ENCODE measurements at regions not wholly inside any gene's neighbourhood (a gene's known extent, or its start where the extent isn't known, plus 50 kb on each side); places are given as distances from the start of the nearest gene placed in this dataset.

DNA sequence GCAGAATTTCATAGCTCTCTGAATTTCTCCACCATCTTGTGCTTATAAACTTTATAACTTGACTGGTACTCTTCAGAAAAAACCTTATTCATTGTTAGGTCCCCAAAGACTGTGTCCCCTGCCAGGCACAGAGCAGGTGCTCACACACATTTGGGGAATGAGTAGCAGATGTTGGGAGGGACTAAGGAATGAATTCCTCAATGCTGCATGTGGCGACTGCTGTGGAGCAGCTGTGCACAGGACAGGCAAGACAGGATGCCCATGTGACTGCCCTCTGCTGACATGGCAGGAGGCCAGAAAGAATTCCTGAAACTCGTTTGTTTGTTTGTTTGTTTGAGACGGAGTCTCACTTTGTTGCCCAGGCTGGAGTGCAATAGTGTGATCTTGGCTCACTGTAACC, 122.3 kb upstream of the ITGA6 start:
- Histone ChIP-seq H3K4me1 (no peaks in the 10 kb centered on the region), H3K27ac (no peak overlapping the region), H3K36me3 (ENCODE audit: insufficient read depth in 1 of 2, low read depth in 1 of 2) (no peaks in the 10 kb centered on the region), H3K9me3 (no peaks in the 10 kb centered on the region), H3K4me3 (no peak overlapping the region), H3K27me3 (ENCODE audit: insufficient read depth in 3 of 3, low read length in 2 of 3) (no peaks in the 10 kb centered on the region)
- ATAC-seq = no peak
- intact Hi-C loops (cut with DNase I) = no loop called here
- WGBS, 3 donors = 20 to 33% (median 23%) methylated on average over 3 of the region's 3 CpGs
- TF ChIP-seq, protein P1, sequence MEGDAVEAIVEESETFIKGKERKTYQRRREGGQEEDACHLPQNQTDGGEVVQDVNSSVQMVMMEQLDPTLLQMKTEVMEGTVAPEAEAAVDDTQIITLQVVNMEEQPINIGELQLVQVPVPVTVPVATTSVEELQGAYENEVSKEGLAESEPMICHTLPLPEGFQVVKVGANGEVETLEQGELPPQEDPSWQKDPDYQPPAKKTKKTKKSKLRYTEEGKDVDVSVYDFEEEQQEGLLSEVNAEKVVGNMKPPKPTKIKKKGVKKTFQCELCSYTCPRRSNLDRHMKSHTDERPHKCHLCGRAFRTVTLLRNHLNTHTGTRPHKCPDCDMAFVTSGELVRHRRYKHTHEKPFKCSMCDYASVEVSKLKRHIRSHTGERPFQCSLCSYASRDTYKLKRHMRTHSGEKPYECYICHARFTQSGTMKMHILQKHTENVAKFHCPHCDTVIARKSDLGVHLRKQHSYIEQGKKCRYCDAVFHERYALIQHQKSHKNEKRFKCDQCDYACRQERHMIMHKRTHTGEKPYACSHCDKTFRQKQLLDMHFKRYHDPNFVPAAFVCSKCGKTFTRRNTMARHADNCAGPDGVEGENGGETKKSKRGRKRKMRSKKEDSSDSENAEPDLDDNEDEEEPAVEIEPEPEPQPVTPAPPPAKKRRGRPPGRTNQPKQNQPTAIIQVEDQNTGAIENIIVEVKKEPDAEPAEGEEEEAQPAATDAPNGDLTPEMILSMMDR (IDR thresholded peaks at IDR 0.05) = no peak
- DNase-seq = no peak

DNA sequence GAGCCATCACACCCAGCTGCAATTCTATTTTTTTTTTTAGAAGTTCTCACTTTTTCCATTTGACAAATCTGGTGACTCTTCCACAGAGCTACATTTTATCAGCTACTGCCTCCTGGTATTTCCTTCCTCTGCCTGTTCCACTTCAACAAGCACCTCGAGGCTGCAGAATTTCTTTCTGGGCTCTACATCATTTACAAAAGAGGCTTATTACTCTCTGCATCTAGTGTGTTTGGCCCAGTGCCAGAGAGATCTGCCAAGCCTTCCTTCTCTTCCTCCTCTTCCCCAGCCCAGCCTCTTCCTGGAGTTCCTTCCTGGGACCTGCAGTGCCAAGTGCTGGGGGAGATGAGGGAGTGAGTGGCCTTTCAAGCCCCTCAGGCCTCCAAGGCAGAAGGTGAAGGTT, 119.6 kb upstream of the ITGA6 start:
- intact Hi-C loops (cut with DNase I) = no loop called here
- TF ChIP-seq, protein P1 (IDR thresholded peaks at IDR 0.05) = no peak
- no peaks in the 10 kb centered on the region for H3K27me3 ChIP-seq (ENCODE audit: insufficient read depth in 3 of 3, low read length in 2 of 3)
- WGBS, 3 donors = 13 to 27% (median 17%) methylated on average over 1 of the region's 1 CpG
- no peaks in the 10 kb centered on the region for H3K36me3 ChIP-seq (ENCODE audit: insufficient read depth in 1 of 2, low read depth in 1 of 2)
- H3K27ac ChIP-seq = no peak overlapping the region
- H3K4me1 ChIP-seq = no peaks in the 10 kb centered on the region
- DNase-seq = no peak
- ATAC-seq = peak in 1 of 4 donors; percentile 54
- H3K9me3 ChIP-seq = no peaks in the 10 kb centered on the region
- no peak overlapping the region for H3K4me3 ChIP-seq

GRCh38 chr2:172308253-172308935, 119.0 kb upstream of the ITGA6 start:
- 60 to 64% (median 61%) methylated on average over 9 of the region's 9 CpGs for WGBS, 3 donors
- H3K27me3 ChIP-seq (ENCODE audit: insufficient read depth in 3 of 3, low read length in 2 of 3) = no peaks in the 10 kb centered on the region
- TF ChIP-seq, protein P1 (IDR thresholded peaks at IDR 0.05) = no peak
- no peak overlapping the region for H3K4me3 ChIP-seq
- H3K9me3 ChIP-seq = no peaks in the 10 kb centered on the region
- no peaks in the 10 kb centered on the region for H3K4me1 ChIP-seq
- intact Hi-C loops (cut with DNase I) = no loop called here
- ATAC-seq (peak in 2 of 4 donors; percentile 35 to 47), DNase-seq (no peak)
- no peaks in the 10 kb centered on the region for H3K36me3 ChIP-seq (ENCODE audit: insufficient read depth in 1 of 2, low read depth in 1 of 2)
- H3K27ac ChIP-seq = no peak overlapping the region

- Histone ChIP-seq H3K9me3 (no peaks in the 10 kb centered on the region), H3K27me3 (ENCODE audit: insufficient read depth in 3 of 3, low read length in 2 of 3) (no peaks in the 10 kb centered on the region), H3K27ac (no peak overlapping the region), H3K36me3 (ENCODE audit: insufficient read depth in 1 of 2, low read depth in 1 of 2) (no peaks in the 10 kb centered on the region), H3K4me1 (no peaks in the 10 kb centered on the region), H3K4me3 (no peak overlapping the region)
- WGBS, 3 donors = 47 to 58% (median 56%) methylated on average over 2 of the region's 2 CpGs
- peak in 1 of 4 donors; percentile 38 for ATAC-seq
- TF ChIP-seq, protein P1 (IDR thresholded peaks at IDR 0.05) = no peak
- DNase-seq = no peak
- intact Hi-C loops (cut with DNase I) = no loop called here
These were observed 115.5 kb upstream of the ITGA6 start for GRCh38 chr2:172311921-172312345.
